H1 (cell line): ENCODE measurements at regions not wholly inside any gene's neighbourhood (a gene's known extent, or its start where the extent isn't known, plus 50 kb on each side); places are given as distances from the start of the nearest gene placed in this dataset.

ENCODE experiments used
- CTCF ChIA-PET: fragments of 300-600 bp; sonication (Branson Sonifier 250); formaldehyde crosslinking; loops from one replicate; lab custom pipeline; 2021; ENCODE audit not compliant: partially characterized antibody; lab: Charles Lee
- POLR2A ChIA-PET: fragments of 300-600 bp; sonication (Branson Sonifier 250); formaldehyde crosslinking; loops from one replicate; lab custom pipeline; 2021; ENCODE audit warnings: inconsistent platforms; ENCODE audit not compliant: partially characterized antibody; lab: Charles Lee
- DNase-seq, 2 experiments: peaks; one replicate each; pipeline versions ENCODE4 v3.0.0 to v3.0.0-alpha.2; 2010 to 2022; ENCODE audit warnings: low spot score in 2 of 2, low read depth in 1 of 2, mixed read lengths in 1 of 2
- FAIRE-seq: peaks from 2 replicates; lab custom pipeline; 2011; peaks lifted over from hg19 to GRCh38; lab: Jason Lieb, UNC
- H2AFZ ChIP-seq: 2 replicates; pipeline ENCODE4 v1.8.1; 2012; ENCODE audit warnings: low read length, inconsistent platforms
- H2AK5ac ChIP-seq: 2 replicates; pipeline ENCODE4 v1.6.1; 2013; ENCODE audit warnings: low read depth, low read length
- H2BK120ac ChIP-seq: replicated peaks from 2 replicates; pipeline ENCODE3; 2013; ENCODE audit warnings: low read depth, low read length, inconsistent platforms
- H2BK12ac ChIP-seq: 2 replicates; pipeline ENCODE4 v1.6.1; 2013; ENCODE audit warnings: low read depth, low read length
- H2BK15ac ChIP-seq: 2 replicates; pipeline ENCODE4 v1.6.1; 2013; ENCODE audit warnings: low read length
- H2BK20ac ChIP-seq: 2 replicates; pipeline ENCODE4 v1.6.1; 2013; ENCODE audit warnings: low read length
- H2BK5ac ChIP-seq: 2 replicates; pipeline ENCODE4 v1.6.1; 2013; ENCODE audit warnings: low read depth, low read length
- H3K14ac ChIP-seq: 2 replicates; pipeline ENCODE4 v1.6.1; 2013; ENCODE audit warnings: inconsistent platforms; ENCODE audit not compliant: insufficient read length
- H3K18ac ChIP-seq: 2 replicates; pipeline ENCODE4 v1.6.1; 2013; ENCODE audit warnings: low read length; ENCODE audit errors: extremely low read depth
- H3K23ac ChIP-seq: 2 replicates; pipeline ENCODE4 v1.6.1; 2013; ENCODE audit warnings: inconsistent platforms; ENCODE audit not compliant: insufficient read length
- H3K23me2 ChIP-seq: 2 replicates; pipeline ENCODE4 v1.6.1; 2013; ENCODE audit warnings: low read depth, low read length
- H3K27ac ChIP-seq: 2 replicates; pipeline ENCODE4 v1.6.1; 2011; ENCODE audit warnings: low read depth, low read length, inconsistent platforms
- H3K27me3 ChIP-seq, 4 experiments: replicated peaks in 1 of 4; 1 replicate in 1 of 4; 2 replicates in 3 of 4; pipeline versions ENCODE4 v1.6.1 to v1.8.1; 2011 to 2013; ENCODE audit warnings: low read length in 3 of 4, mild to moderate bottlenecking in 3 of 4, inconsistent platforms in 2 of 4, mixed read lengths in 2 of 4, moderate library complexity in 1 of 4; ENCODE audit not compliant: control insufficient read depth in 3 of 4, insufficient read depth in 3 of 4; ENCODE audit errors: extremely low read depth in 1 of 4
- H3K36me3 ChIP-seq, 4 experiments: 2 replicates each; pipeline versions ENCODE4 v1.6.1 to v1.8.1; 2011 to 2013; ENCODE audit warnings: mild to moderate bottlenecking in 4 of 4, low read length in 3 of 4, moderate library complexity in 2 of 4, control low read depth in 1 of 4, inconsistent platforms in 1 of 4; ENCODE audit not compliant: insufficient read depth in 4 of 4, control insufficient read depth in 2 of 4
- H3K4ac ChIP-seq: replicated peaks from 2 replicates; pipeline ENCODE3; 2013; ENCODE audit warnings: low read length, low read depth, mixed read lengths, inconsistent platforms; ENCODE audit not compliant: insufficient read length
- H3K4me1 ChIP-seq, 4 experiments: replicated peaks in 1 of 4; 1 replicate in 1 of 4; 2 replicates in 3 of 4; pipeline versions ENCODE4 v1.6.1 to v1.8.1; 2011 to 2013; ENCODE audit warnings: low read length in 3 of 4, inconsistent platforms in 2 of 4, mixed read lengths in 1 of 4; ENCODE audit not compliant: insufficient read depth in 4 of 4, control insufficient read depth in 3 of 4
- H3K4me2 ChIP-seq, 2 experiments: 2 replicates each; pipeline versions ENCODE4 v1.6.1 to v1.8.1; 2011 to 2013; ENCODE audit warnings: low read depth in 2 of 2, low read length in 2 of 2, control low read depth in 1 of 2, inconsistent platforms in 1 of 2, mild to moderate bottlenecking in 1 of 2; ENCODE audit not compliant: insufficient read depth in 1 of 2
- H3K4me3 ChIP-seq, 4 experiments: fragments of 200-600, 300-600 bp in 1 of 4; sonication (generic), shearing (Covaris generic), sonication (Bioruptor Twin) in 1 of 4; 2 replicates each; pipeline versions ENCODE4 v1.5.1 to v1.8.1; 2011 to 2016; ENCODE audit warnings: low read length in 4 of 4, low read depth in 3 of 4, control low read depth in 2 of 4, inconsistent platforms in 2 of 4, mild to moderate bottlenecking in 2 of 4, mixed read lengths in 1 of 4, moderate library complexity in 1 of 4; ENCODE audit not compliant: insufficient read depth in 2 of 4; ENCODE audit errors: extremely low read depth in 1 of 4
- H3K56ac ChIP-seq: replicated peaks from 2 replicates; pipeline ENCODE3; 2013; ENCODE audit warnings: low read depth, mild to moderate bottlenecking, mixed read lengths, low read length, inconsistent platforms; ENCODE audit not compliant: insufficient read length
- H3K79me1 ChIP-seq: 2 replicates; pipeline ENCODE4 v1.6.1; 2013; ENCODE audit warnings: low read depth, low read length, control low read depth
- H3K79me2 ChIP-seq, 2 experiments: 2 replicates each; pipeline versions ENCODE4 v1.6.1 to v1.8.1; 2012 to 2013; ENCODE audit warnings: low read length in 2 of 2, mild to moderate bottlenecking in 2 of 2, inconsistent platforms in 1 of 2; ENCODE audit not compliant: insufficient read depth in 2 of 2, control insufficient read depth in 1 of 2
- H3K9ac ChIP-seq, 4 experiments: replicated peaks in 1 of 4; 1 replicate in 1 of 4; 2 replicates in 3 of 4; pipeline versions ENCODE4 v1.6.1 to v1.8.1; 2011 to 2013; ENCODE audit warnings: low read depth in 3 of 4, low read length in 3 of 4, control low read depth in 2 of 4, mild to moderate bottlenecking in 2 of 4, moderate library complexity in 2 of 4, inconsistent platforms in 1 of 4; ENCODE audit errors: extremely low read depth in 1 of 4
- H3K9me3 ChIP-seq, 2 experiments: 2 replicates each; pipeline versions ENCODE4 v1.6.1 to v1.8.1; 2012 to 2013; ENCODE audit warnings: mild to moderate bottlenecking in 2 of 2, moderate library complexity in 2 of 2, control low read depth in 1 of 2, inconsistent platforms in 1 of 2, low read depth in 1 of 2, low read length in 1 of 2, mixed read lengths in 1 of 2; ENCODE audit not compliant: insufficient read depth in 2 of 2
- H4K20me1 ChIP-seq, 2 experiments: replicated peaks in 1 of 2; 2 replicates each; pipeline versions ENCODE3 to v1.8.1; 2011 to 2013; ENCODE audit warnings: inconsistent platforms in 2 of 2, low read length in 2 of 2, mild to moderate bottlenecking in 1 of 2; ENCODE audit not compliant: insufficient read depth in 2 of 2, control insufficient read depth in 1 of 2
- H4K5ac ChIP-seq: 2 replicates; pipeline ENCODE4 v1.6.1; 2013; ENCODE audit warnings: low read length, low read depth, mixed read lengths, inconsistent platforms; ENCODE audit not compliant: insufficient read length
- H4K8ac ChIP-seq: 2 replicates; pipeline ENCODE4 v1.8.0; 2013; ENCODE audit warnings: mild to moderate bottlenecking, moderate library complexity, low read length, inconsistent platforms; ENCODE audit not compliant: insufficient read depth; ENCODE audit errors: extremely low read depth
- H4K91ac ChIP-seq: replicated peaks from 2 replicates; pipeline ENCODE3; 2013; ENCODE audit warnings: low read length, mixed read lengths, inconsistent platforms; ENCODE audit not compliant: insufficient read length
- BACH1 ChIP-seq: IDR thresholded peaks from 2 replicates; pipeline ENCODE4 v1.6.1; 2012; ENCODE audit warnings: low read length, improper control_type of control experiment
- CHD1 ChIP-seq: IDR thresholded peaks from 2 replicates; pipeline ENCODE4 v1.6.1; 2012; ENCODE audit warnings: low read depth, low read length, improper control_type of control experiment
- CTBP2 ChIP-seq: IDR thresholded peaks from 2 replicates; pipeline ENCODE4 v1.7.0; 2011; ENCODE audit warnings: borderline replicate concordance, mild to moderate bottlenecking, moderate library complexity, mixed read lengths, low read length; ENCODE audit not compliant: insufficient read depth, insufficient read length
- KDM4A ChIP-seq: IDR thresholded peaks from one replicate; pipeline ENCODE4 v1.7.1; 2012; ENCODE audit warnings: low read depth, mild to moderate bottlenecking, moderate library complexity, low read length, inconsistent platforms; ENCODE audit not compliant: severe bottlenecking
- MAFK ChIP-seq: IDR thresholded peaks from 2 replicates; pipeline ENCODE4 v1.6.1; 2012; ENCODE audit warnings: low read depth, mild to moderate bottlenecking, improper control_type of control experiment, low read length
- SP4 ChIP-seq: IDR thresholded peaks from 2 replicates; pipeline ENCODE4 v1.6.1; 2012; ENCODE audit warnings: low read length, inconsistent platforms
- USF2 ChIP-seq: IDR thresholded peaks from 2 replicates; pipeline ENCODE4 v1.6.1; 2011; ENCODE audit warnings: low read length, improper control_type of control experiment
- WGBS, 2 experiments: shearing (Covaris generic) in 1 of 2; methylation state at CpG; one replicate each; pipeline versions ENCODE4 v1.1.6 to v1.1.7; 2013 to 2015; ENCODE audit warnings: low lambda C conversion rate in 2 of 2, mixed read lengths in 2 of 2, inconsistent platforms in 1 of 2, low coverage in 1 of 2, missing lambda C conversion rate in 1 of 2; ENCODE audit not compliant: insufficient replicate concordance in 2 of 2, insufficient coverage in 1 of 2, insufficient read length in 1 of 2; ENCODE audit errors: extremely low coverage in 1 of 2, missing lambda C conversion rate in 1 of 2; 5-methylcytosine and 5-hydroxymethylcytosine counted together
- TF ChIP-seq, protein P1 (sequence below): IDR thresholded peaks from 2 replicates; pipeline ENCODE4 v1.6.1; 2012; ENCODE audit warnings: inconsistent platforms

- no peak for TF ChIP-seq USF2
- TF ChIP-seq BACH1, result no peak
- TF ChIP-seq, protein P1, sequence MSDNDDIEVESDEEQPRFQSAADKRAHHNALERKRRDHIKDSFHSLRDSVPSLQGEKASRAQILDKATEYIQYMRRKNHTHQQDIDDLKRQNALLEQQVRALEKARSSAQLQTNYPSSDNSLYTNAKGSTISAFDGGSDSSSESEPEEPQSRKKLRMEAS, result no peak
- no peak for TF ChIP-seq SP4
- TF ChIP-seq KDM4A, result no peak
- TF ChIP-seq CTBP2, result no peak
- no peak for TF ChIP-seq MAFK
- no peak for TF ChIP-seq CHD1
- POLR2A ChIA-PET, result no interaction called here
- no peak overlapping the region for H3K14ac ChIP-seq
- H3K9me3 ChIP-seq, result no peaks in the 10 kb centered on the region
- no peak overlapping the region for H3K4me3 ChIP-seq
- no peak overlapping the region for H2BK12ac ChIP-seq
- no peak overlapping the region for H2AFZ ChIP-seq
- no peak overlapping the region for H2AK5ac ChIP-seq
- DNase-seq (no peak), FAIRE-seq (no peak)
- H3K27ac ChIP-seq, result no peak overlapping the region
- no peaks in the 10 kb centered on the region for H3K79me2 ChIP-seq
- H3K23ac ChIP-seq, result no peak overlapping the region
- no peak overlapping the region for H4K8ac ChIP-seq
- H3K4me2 ChIP-seq, result no peak overlapping the region
- no peaks in the 10 kb centered on the region for H3K4me1 ChIP-seq
- no peak overlapping the region for H2BK15ac ChIP-seq
- H3K4ac ChIP-seq, result no peak overlapping the region
- no peaks in the 10 kb centered on the region for H3K27me3 ChIP-seq
- no peaks in the 10 kb centered on the region; a peak in 1 of 8 replicates for H3K36me3 ChIP-seq
- H3K23me2 ChIP-seq, result no peaks in the 10 kb centered on the region
- no peak overlapping the region for H3K56ac ChIP-seq
- no peak overlapping the region for H3K9ac ChIP-seq
- 97% methylated on average over 2 of the region's 2 CpGs; no CpG with 5 or more reads in 1 of the 2 experiments for WGBS, 2 experiments
- CTCF ChIA-PET, result no interaction called here
- no peaks in the 10 kb centered on the region for H3K79me1 ChIP-seq
- H3K18ac ChIP-seq, result no peak overlapping the region
- no peak overlapping the region for H2BK120ac ChIP-seq
- no peak overlapping the region for H4K91ac ChIP-seq
- no peak overlapping the region for H2BK20ac ChIP-seq
- no peak overlapping the region for H2BK5ac ChIP-seq
- H4K5ac ChIP-seq, result no peak overlapping the region
- no peaks in the 10 kb centered on the region for H4K20me1 ChIP-seq
Observed at GRCh38 chr13:37158481-37158880, 53.0 kb upstream of the CSNK1A1L start.
